MM.1S (cell line): ENCODE measurements at regions not wholly inside any gene's neighbourhood (a gene's known extent, or its start where the extent isn't known, plus 50 kb on each side); places are given as distances from the start of the nearest gene placed in this dataset.

Source experiments
- DNase-seq: peaks from one replicate; pipeline ENCODE4 v3.0.0-alpha.2; 2015
- H2AFZ ChIP-seq: fragments of 300-600 bp; sonication (generic); 2 replicates; pipeline ENCODE4 v1.6.0; 2016; ENCODE audit warnings: antibody characterized with exemption, low read length
- H3F3A ChIP-seq: fragments of 300-600 bp; sonication (generic); 2 replicates; pipeline ENCODE4 v1.6.1; 2016; ENCODE audit warnings: mild to moderate bottlenecking, antibody characterized with exemption, low read length, moderate library complexity, mixed read lengths; ENCODE audit not compliant: insufficient read depth
- H3K27ac ChIP-seq: fragments of 300-600 bp; sonication (generic); 2 replicates; pipeline ENCODE4 v1.5.1; 2016; ENCODE audit warnings: mild to moderate bottlenecking, low read length
- H3K27me3 ChIP-seq: fragments of 300-600 bp; sonication (generic); replicated peaks from 2 replicates; pipeline ENCODE4 v1.6.0; 2016; ENCODE audit warnings: low read length; ENCODE audit not compliant: insufficient read depth
- H3K36me3 ChIP-seq: fragments of 300-600 bp; sonication (generic); replicated peaks from 2 replicates; pipeline ENCODE4 v1.6.1; 2016; ENCODE audit warnings: mild to moderate bottlenecking, low read length, mixed read lengths; ENCODE audit not compliant: insufficient read depth
- H3K4me1 ChIP-seq: fragments of 300-600 bp; sonication (generic); 2 replicates; pipeline ENCODE4 v1.6.1; 2016; ENCODE audit warnings: low read length, mixed read lengths
- H3K4me2 ChIP-seq: fragments of 300-600 bp; sonication (generic); 2 replicates; pipeline ENCODE4 v1.6.0; 2016; ENCODE audit warnings: low read depth, low read length
- H3K4me3 ChIP-seq: fragments of 300-600 bp; sonication (generic); 2 replicates; pipeline ENCODE4 v1.5.1; 2016; ENCODE audit warnings: low read length, mixed read lengths
- H3K79me2 ChIP-seq: fragments of 300-600 bp; sonication (generic); 2 replicates; pipeline ENCODE4 v1.6.1; 2016; ENCODE audit warnings: mixed run types, low read length, mixed read lengths
- H3K9ac ChIP-seq: fragments of 300-600 bp; sonication (generic); 2 replicates; pipeline ENCODE4 v1.6.1; 2016; ENCODE audit warnings: low read length, mixed read lengths
- H3K9me2 ChIP-seq: fragments of 300-600 bp; sonication (generic); replicated peaks from 2 replicates; pipeline ENCODE4 v1.6.1; 2016; ENCODE audit warnings: mild to moderate bottlenecking, low read length, mixed read lengths; ENCODE audit not compliant: insufficient read depth
- H3K9me3 ChIP-seq: fragments of 300-600 bp; sonication (generic); replicated peaks from 2 replicates; pipeline ENCODE4 v1.6.1; 2016; ENCODE audit warnings: mild to moderate bottlenecking, low read length, mixed read lengths; ENCODE audit not compliant: insufficient read depth
- H4K20me1 ChIP-seq: fragments of 300-600 bp; sonication (generic); 2 replicates; pipeline ENCODE4 v1.6.1; 2016; ENCODE audit warnings: mild to moderate bottlenecking, low read length, moderate library complexity, mixed read lengths; ENCODE audit not compliant: insufficient read depth
- EZH2 ChIP-seq: fragments of 300-600 bp; sonication (generic); optimal IDR thresholded peaks from 2 replicates; pipeline ENCODE3; 2017; ENCODE audit warnings: low read depth, mild to moderate bottlenecking, antibody characterized with exemption, low read length, mixed read lengths
- EZH2phosphoT487 ChIP-seq: fragments of 300-600 bp; sonication (generic); IDR thresholded peaks from 2 replicates; pipeline ENCODE4 v1.6.1; 2018; ENCODE audit warnings: antibody characterized with exemption, low read length
- TF ChIP-seq, protein P1 (sequence below): fragments of 300-600 bp; sonication (generic); IDR thresholded peaks from 2 replicates; pipeline ENCODE4 v1.5.1; 2016; ENCODE audit warnings: antibody characterized with exemption, low read length, mixed read lengths

- no peak overlapping the region for H3K4me2 ChIP-seq
- no peaks in the 10 kb centered on the region for H3K36me3 ChIP-seq
- no peak overlapping the region for H2AFZ ChIP-seq
- TF ChIP-seq EZH2 = no peak
- TF ChIP-seq, protein P1, sequence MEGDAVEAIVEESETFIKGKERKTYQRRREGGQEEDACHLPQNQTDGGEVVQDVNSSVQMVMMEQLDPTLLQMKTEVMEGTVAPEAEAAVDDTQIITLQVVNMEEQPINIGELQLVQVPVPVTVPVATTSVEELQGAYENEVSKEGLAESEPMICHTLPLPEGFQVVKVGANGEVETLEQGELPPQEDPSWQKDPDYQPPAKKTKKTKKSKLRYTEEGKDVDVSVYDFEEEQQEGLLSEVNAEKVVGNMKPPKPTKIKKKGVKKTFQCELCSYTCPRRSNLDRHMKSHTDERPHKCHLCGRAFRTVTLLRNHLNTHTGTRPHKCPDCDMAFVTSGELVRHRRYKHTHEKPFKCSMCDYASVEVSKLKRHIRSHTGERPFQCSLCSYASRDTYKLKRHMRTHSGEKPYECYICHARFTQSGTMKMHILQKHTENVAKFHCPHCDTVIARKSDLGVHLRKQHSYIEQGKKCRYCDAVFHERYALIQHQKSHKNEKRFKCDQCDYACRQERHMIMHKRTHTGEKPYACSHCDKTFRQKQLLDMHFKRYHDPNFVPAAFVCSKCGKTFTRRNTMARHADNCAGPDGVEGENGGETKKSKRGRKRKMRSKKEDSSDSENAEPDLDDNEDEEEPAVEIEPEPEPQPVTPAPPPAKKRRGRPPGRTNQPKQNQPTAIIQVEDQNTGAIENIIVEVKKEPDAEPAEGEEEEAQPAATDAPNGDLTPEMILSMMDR = no peak
- TF ChIP-seq EZH2phosphoT487 = no peak
- H3K79me2 ChIP-seq = no peaks in the 10 kb centered on the region
- H3K9me2 ChIP-seq = no peaks in the 10 kb centered on the region
- no peak overlapping the region for H3K27ac ChIP-seq
- H4K20me1 ChIP-seq = no peaks in the 10 kb centered on the region
- no peak overlapping the region for H3K4me3 ChIP-seq
- no peak for DNase-seq
- H3K27me3 ChIP-seq = no peaks in the 10 kb centered on the region
- no peaks in the 10 kb centered on the region for H3K4me1 ChIP-seq
- H3K9me3 ChIP-seq = no peaks in the 10 kb centered on the region
- no peaks in the 10 kb centered on the region for H3F3A ChIP-seq
- no peak overlapping the region for H3K9ac ChIP-seq
Measured at GRCh38 chr10:21057436-21057835, 160.3 kb upstream of the NEBL start.

DNA sequence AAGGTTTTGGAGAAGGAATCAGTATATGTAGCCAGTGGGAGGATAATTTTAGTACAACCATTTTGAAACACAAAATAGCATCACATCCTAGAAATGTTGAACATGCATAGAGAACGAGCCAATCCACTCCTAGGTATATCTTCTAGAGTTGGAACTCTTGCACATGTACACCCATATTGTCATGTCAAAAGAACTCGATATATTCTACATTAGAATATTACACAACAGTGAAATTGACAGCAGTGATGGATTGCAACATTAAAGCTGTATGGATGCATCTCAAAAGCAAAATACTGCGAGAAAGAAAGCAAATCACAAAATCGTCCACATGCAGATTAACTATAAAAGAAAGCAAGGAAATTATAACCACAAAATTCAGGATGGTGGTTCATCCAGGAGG lies 159.3 kb upstream of the NEBL start:
- no peaks in the 10 kb centered on the region for H3K36me3 ChIP-seq
- H3K27ac ChIP-seq = no peak overlapping the region
- H4K20me1 ChIP-seq = no peaks in the 10 kb centered on the region
- H3K4me3 ChIP-seq = no peak overlapping the region
- H3K9ac ChIP-seq = no peak overlapping the region
- no peak for DNase-seq
- no peaks in the 10 kb centered on the region for H3K9me2 ChIP-seq
- no peaks in the 10 kb centered on the region for H3K9me3 ChIP-seq
- no peaks in the 10 kb centered on the region for H3F3A ChIP-seq
- no peaks in the 10 kb centered on the region for H3K27me3 ChIP-seq
- H3K79me2 ChIP-seq = no peaks in the 10 kb centered on the region
- TF ChIP-seq, protein P1 = no peak
- TF ChIP-seq EZH2phosphoT487 (no peak), EZH2 (no peak)
- no peaks in the 10 kb centered on the region for H3K4me1 ChIP-seq
- H2AFZ ChIP-seq = no peak overlapping the region
- no peak overlapping the region for H3K4me2 ChIP-seq

- no peak overlapping the region for H2AFZ ChIP-seq
- H3K27ac ChIP-seq = no peak overlapping the region
- H3K4me1 ChIP-seq = no peaks in the 10 kb centered on the region
- no peaks in the 10 kb centered on the region for H3K27me3 ChIP-seq
- no peaks in the 10 kb centered on the region for H3K36me3 ChIP-seq
- no peaks in the 10 kb centered on the region for H4K20me1 ChIP-seq
- H3K9me3 ChIP-seq = no peaks in the 10 kb centered on the region
- TF ChIP-seq EZH2 = no peak
- TF ChIP-seq, protein P1 = no peak
- no peak for TF ChIP-seq EZH2phosphoT487
- no peak overlapping the region for H3K9ac ChIP-seq
- no peak overlapping the region for H3K4me3 ChIP-seq
- no peaks in the 10 kb centered on the region for H3F3A ChIP-seq
- H3K4me2 ChIP-seq = no peak overlapping the region
- no peaks in the 10 kb centered on the region for H3K9me2 ChIP-seq
- DNase-seq = no peak
- no peaks in the 10 kb centered on the region for H3K79me2 ChIP-seq
Measured at GRCh38 chr10:21055339-21056135, 158.4 kb upstream of the NEBL start.
